SK-N-SH (cell line): ENCODE measurements at regions not wholly inside any gene's neighbourhood (a gene's known extent, or its start where the extent isn't known, plus 50 kb on each side); places are given as distances from the start of the nearest gene placed in this dataset.

Source experiments
- CTCF ChIA-PET: fragments of 300-600, 350-600 bp; formaldehyde crosslinking; extraction: SDS; loops from one replicate; lab custom pipeline; 2021; lab: Yijun Ruan, JAX
- POLR2A ChIA-PET: fragments of 350-600 bp; sonication (Branson Sonifier 250); formaldehyde crosslinking; extraction: SDS; loops from one replicate; lab custom pipeline; 2020; ENCODE audit warnings: antibody characterized with exemption, inconsistent platforms; lab: Yijun Ruan, JAX
- DNase-seq: peaks from one replicate; pipeline ENCODE4 v3.0.0; 2012
- H2AFZ ChIP-seq: fragments of 200-600 bp; sonication (generic); 2 replicates; pipeline ENCODE4 v1.8.1; 2016; ENCODE audit warnings: antibody characterized with exemption, mild to moderate bottlenecking, low read depth
- H3F3A ChIP-seq: fragments of 200-600 bp; sonication (generic); replicated peaks from 2 replicates; pipeline ENCODE3; 2016; ENCODE audit warnings: antibody characterized with exemption, mild to moderate bottlenecking; ENCODE audit not compliant: insufficient read depth
- H3K27ac ChIP-seq, 2 experiments: fragments of 200-500 bp in 1 of 2; fragments of 200-600 bp in 1 of 2; sonication (Bioruptor generic) in 1 of 2; sonication (generic), shearing (Covaris generic) in 1 of 2; 2 replicates each; pipeline versions ENCODE4 v1.5.1 to v1.6.1; 2014 to 2016; ENCODE audit warnings: low read depth in 2 of 2, inconsistent platforms in 1 of 2, low read length in 1 of 2, mild to moderate bottlenecking in 1 of 2, mixed read lengths in 1 of 2
- H3K27me3 ChIP-seq: fragments of 200-600 bp; sonication (generic), shearing (Covaris generic); 2 replicates; pipeline ENCODE4 v1.6.1; 2016; ENCODE audit warnings: mixed run types; ENCODE audit not compliant: insufficient read depth
- H3K36me3 ChIP-seq, 2 experiments: fragments of 200-500 bp in 1 of 2; fragments of 200-600 bp in 1 of 2; sonication (Bioruptor generic) in 1 of 2; sonication (generic) in 1 of 2; replicated peaks in 1 of 2; 2 replicates each; pipeline versions ENCODE3 to v1.5.1; 2014 to 2016; ENCODE audit warnings: low read length in 1 of 2, mild to moderate bottlenecking in 1 of 2; ENCODE audit not compliant: insufficient read depth in 2 of 2, control insufficient read depth in 1 of 2
- H3K4me1 ChIP-seq, 2 experiments: fragments of 200-500 bp in 1 of 2; fragments of 200-600 bp in 1 of 2; sonication (Bioruptor generic) in 1 of 2; sonication (generic), shearing (Covaris generic) in 1 of 2; 2 replicates each; pipeline versions ENCODE4 v1.5.1 to v1.6.1; 2014 to 2016; ENCODE audit warnings: low read depth in 1 of 2, low read length in 1 of 2, mixed run types in 1 of 2; ENCODE audit not compliant: insufficient read depth in 2 of 2, control insufficient read depth in 1 of 2
- H3K4me2 ChIP-seq: fragments of 200-600 bp; sonication (generic), shearing (Covaris generic); 2 replicates; pipeline ENCODE4 v1.6.1; 2017; ENCODE audit warnings: mixed run types
- H3K4me3 ChIP-seq, 2 experiments: fragments of 200-500 bp in 1 of 2; fragments of 200-600 bp in 1 of 2; sonication (Bioruptor generic) in 1 of 2; sonication (generic), shearing (Covaris generic) in 1 of 2; 2 replicates each; pipeline versions ENCODE4 v1.5.1 to v1.8.1; 2014 to 2016; ENCODE audit warnings: low read depth in 2 of 2, inconsistent platforms in 1 of 2, low read length in 1 of 2, mild to moderate bottlenecking in 1 of 2, mixed read lengths in 1 of 2, moderate library complexity in 1 of 2
- H3K79me2 ChIP-seq: fragments of 200-600 bp; sonication (generic); 2 replicates; pipeline ENCODE4 v1.8.1; 2017; ENCODE audit warnings: mild to moderate bottlenecking; ENCODE audit not compliant: insufficient read depth
- H3K9ac ChIP-seq: fragments of 200-600 bp; sonication (generic); 2 replicates; pipeline ENCODE4 v1.6.1; 2017; ENCODE audit warnings: mixed run types
- H3K9me2 ChIP-seq: fragments of 200-600 bp; sonication (generic); 2 replicates; pipeline ENCODE4 v1.6.1; 2017; ENCODE audit warnings: mixed run types
- H3K9me3 ChIP-seq: fragments of 200-600 bp; sonication (generic); 2 replicates; pipeline ENCODE4 v1.6.1; 2017; ENCODE audit warnings: mixed run types, mild to moderate bottlenecking, moderate library complexity
- H4K20me1 ChIP-seq: fragments of 200-600 bp; sonication (generic); 2 replicates; pipeline ENCODE4 v1.6.1; 2017; ENCODE audit warnings: mild to moderate bottlenecking, mixed run types; ENCODE audit not compliant: insufficient read depth
- CHD2 ChIP-seq: fragments of 150-350 bp; IDR thresholded peaks from 2 replicates; pipeline ENCODE4 v1.6.1; 2018; ENCODE audit warnings: low read length; ENCODE audit not compliant: partially characterized antibody
- ELF1 ChIP-seq: IDR thresholded peaks from 2 replicates; pipeline ENCODE4 v1.4.0; 2012
- FOXM1 ChIP-seq: IDR thresholded peaks from 2 replicates; pipeline ENCODE4 v1.4.0; 2012; ENCODE audit warnings: low read depth, mild to moderate bottlenecking
- GABPA ChIP-seq: IDR thresholded peaks from 2 replicates; pipeline ENCODE4 v1.4.0; 2012; ENCODE audit warnings: low read depth, mild to moderate bottlenecking
- MEF2A ChIP-seq: IDR thresholded peaks from 2 replicates; pipeline ENCODE4 v1.4.0; 2012; ENCODE audit warnings: low read depth, borderline replicate concordance
- POLR2AphosphoS5 ChIP-seq: IDR thresholded peaks from 2 replicates; pipeline ENCODE4 v1.6.1; 2012; ENCODE audit warnings: low read depth, low read length
- REST ChIP-seq: IDR thresholded peaks from 2 replicates; pipeline ENCODE4 v1.6.1; 2012; ENCODE audit warnings: mild to moderate bottlenecking, low read depth, low read length, moderate library complexity
- SIN3A ChIP-seq: IDR thresholded peaks from 2 replicates; pipeline ENCODE4 v1.6.1; 2012; ENCODE audit warnings: low read depth, mild to moderate bottlenecking, low read length, moderate library complexity, borderline replicate concordance
- TCF12 ChIP-seq: IDR thresholded peaks from 2 replicates; pipeline ENCODE4 v1.4.0; 2012
- TEAD4 ChIP-seq: IDR thresholded peaks from 2 replicates; pipeline ENCODE4 v1.4.0; 2012; ENCODE audit warnings: mild to moderate bottlenecking, borderline replicate concordance; ENCODE audit not compliant: insufficient read depth
- YY1 ChIP-seq: IDR thresholded peaks from 2 replicates; pipeline ENCODE4 v1.4.0; 2012; ENCODE audit warnings: low read depth, mild to moderate bottlenecking
- WGBS: methylation state at CpG from one replicate; pipeline ENCODE4 v1.1.6; 2017; ENCODE audit warnings: low lambda C conversion rate; 5-methylcytosine and 5-hydroxymethylcytosine counted together
- TF ChIP-seq, protein P1 (sequence below): IDR thresholded peaks from 2 replicates; pipeline ENCODE4 v1.4.0; 2012; ENCODE audit warnings: low read depth, borderline replicate concordance
- TF ChIP-seq, protein P2 (sequence below): IDR thresholded peaks from 2 replicates; pipeline ENCODE4 v1.4.0; 2012; ENCODE audit warnings: low read depth, borderline replicate concordance
- TF ChIP-seq, protein P3 (sequence below): fragments of 150-350 bp; IDR thresholded peaks from 2 replicates; pipeline ENCODE4 v1.6.1; 2017; ENCODE audit warnings: antibody characterized with exemption, low read length, low read depth, borderline replicate concordance

- WGBS = 49% methylated on average over 7 of the region's 7 CpGs
- Histone ChIP-seq H2AFZ (no peak overlapping the region), H3K9ac (no peak overlapping the region), H3K27ac (no peak overlapping the region), H3F3A (no peaks in the 10 kb centered on the region), H3K27me3 (peaks cover 4% of the 10 kb centered on the region; the same call in 1 of the 2 replicates), H4K20me1 (no peaks in the 10 kb centered on the region), H3K36me3 (no peaks in the 10 kb centered on the region), H3K4me3 (no peak overlapping the region), H3K79me2 (no peaks in the 10 kb centered on the region), H3K4me2 (no peak overlapping the region), H3K4me1 (no peaks in the 10 kb centered on the region), H3K9me2 (no peaks in the 10 kb centered on the region), H3K9me3 (no peaks in the 10 kb centered on the region)
- no peak for DNase-seq
- ChIA-PET POLR2A (no interaction called here), CTCF (interaction anchor here (1.1 kb wide), 1 partner anchor 349 kb away, joined by 3 read pairs; no protein-coding TSS in a partner anchor)
- TF ChIP-seq GABPA (no peak), YY1 (no peak), CHD2 (no peak), MEF2A (no peak), TCF12 (no peak), FOXM1 (no peak), SIN3A (no peak), ELF1 (no peak), POLR2AphosphoS5 (no peak), REST (no peak), TEAD4 (no peak)
- TF ChIP-seq, protein P1, sequence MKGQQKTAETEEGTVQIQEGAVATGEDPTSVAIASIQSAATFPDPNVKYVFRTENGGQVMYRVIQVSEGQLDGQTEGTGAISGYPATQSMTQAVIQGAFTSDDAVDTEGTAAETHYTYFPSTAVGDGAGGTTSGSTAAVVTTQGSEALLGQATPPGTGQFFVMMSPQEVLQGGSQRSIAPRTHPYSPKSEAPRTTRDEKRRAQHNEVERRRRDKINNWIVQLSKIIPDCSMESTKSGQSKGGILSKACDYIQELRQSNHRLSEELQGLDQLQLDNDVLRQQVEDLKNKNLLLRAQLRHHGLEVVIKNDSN = no peak
- TF ChIP-seq, protein P2, sequence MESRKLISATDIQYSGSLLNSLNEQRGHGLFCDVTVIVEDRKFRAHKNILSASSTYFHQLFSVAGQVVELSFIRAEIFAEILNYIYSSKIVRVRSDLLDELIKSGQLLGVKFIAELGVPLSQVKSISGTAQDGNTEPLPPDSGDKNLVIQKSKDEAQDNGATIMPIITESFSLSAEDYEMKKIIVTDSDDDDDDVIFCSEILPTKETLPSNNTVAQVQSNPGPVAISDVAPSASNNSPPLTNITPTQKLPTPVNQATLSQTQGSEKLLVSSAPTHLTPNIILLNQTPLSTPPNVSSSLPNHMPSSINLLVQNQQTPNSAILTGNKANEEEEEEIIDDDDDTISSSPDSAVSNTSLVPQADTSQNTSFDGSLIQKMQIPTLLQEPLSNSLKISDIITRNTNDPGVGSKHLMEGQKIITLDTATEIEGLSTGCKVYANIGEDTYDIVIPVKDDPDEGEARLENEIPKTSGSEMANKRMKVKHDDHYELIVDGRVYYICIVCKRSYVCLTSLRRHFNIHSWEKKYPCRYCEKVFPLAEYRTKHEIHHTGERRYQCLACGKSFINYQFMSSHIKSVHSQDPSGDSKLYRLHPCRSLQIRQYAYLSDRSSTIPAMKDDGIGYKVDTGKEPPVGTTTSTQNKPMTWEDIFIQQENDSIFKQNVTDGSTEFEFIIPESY = no peak
- TF ChIP-seq, protein P3, sequence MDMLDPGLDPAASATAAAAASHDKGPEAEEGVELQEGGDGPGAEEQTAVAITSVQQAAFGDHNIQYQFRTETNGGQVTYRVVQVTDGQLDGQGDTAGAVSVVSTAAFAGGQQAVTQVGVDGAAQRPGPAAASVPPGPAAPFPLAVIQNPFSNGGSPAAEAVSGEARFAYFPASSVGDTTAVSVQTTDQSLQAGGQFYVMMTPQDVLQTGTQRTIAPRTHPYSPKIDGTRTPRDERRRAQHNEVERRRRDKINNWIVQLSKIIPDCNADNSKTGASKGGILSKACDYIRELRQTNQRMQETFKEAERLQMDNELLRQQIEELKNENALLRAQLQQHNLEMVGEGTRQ = no peak
Observed at GRCh38 chr11:19419808-19420207, 179.1 kb upstream of the E2F8 start.
